HepG2 (cell line): ENCODE measurements at regions not wholly inside any gene's neighbourhood (a gene's known extent, or its start where the extent isn't known, plus 50 kb on each side); places are given as distances from the start of the nearest gene placed in this dataset.

Experiments
- ATAC-seq: fragments of 200-7000 bp; cut with Tn5 transposase; 3 replicates; pipeline ENCODE4 v1.9.1; 2020; ENCODE audit warnings: mild to moderate bottlenecking, moderate library complexity
- BruUV-seq: library from RNA; stranded (reverse); fragments of 400-500 nt; replicated peaks from 2 replicates; lab custom pipeline; 2021; lab: Mats Ljungman, UMichigan
- CTCF ChIA-PET: fragments of 300-600 bp; formaldehyde crosslinking; extraction: SDS; loops from one replicate; lab custom pipeline; 2021; ENCODE audit warnings: low total read pairs, inconsistent platforms, low intra/inter-chr PET ratio; lab: Yijun Ruan, JAX
- POLR2A ChIA-PET: fragments of 350-600 bp; sonication (Branson Sonifier 250); formaldehyde crosslinking; loops from one replicate; lab custom pipeline; 2020; ENCODE audit warnings: antibody characterized with exemption, inconsistent platforms; lab: Yijun Ruan, JAX
- DNase-seq: peaks from one replicate; pipeline ENCODE4 v3.0.0-alpha.2; 2015; ENCODE audit warnings: low spot score
- FAIRE-seq: peaks from 3 replicates; lab custom pipeline; 2011; peaks lifted over from hg19 to GRCh38; lab: Jason Lieb, UNC
- H2AFZ ChIP-seq: one replicate; pipeline ENCODE4 v1.6.1; 2011; ENCODE audit warnings: low read length, inconsistent platforms
- H3K27ac ChIP-seq: fragments of 300-600 bp; 3 replicates; pipeline ENCODE4 v1.8.0; 2011; ENCODE audit warnings: mixed run types, mild to moderate bottlenecking, mixed read lengths, low read length, inconsistent platforms; ENCODE audit not compliant: insufficient read depth; ENCODE audit errors: extremely low read length
- H3K27me3 ChIP-seq, 2 experiments: fragments of 200-600 bp in 1 of 2; 2 replicates in 1 of 2; 3 replicates in 1 of 2; pipeline versions ENCODE4 v1.6.0 to v1.8.0; 2011; ENCODE audit warnings: low read length in 2 of 2, mild to moderate bottlenecking in 2 of 2, moderate library complexity in 2 of 2, inconsistent platforms in 1 of 2; ENCODE audit not compliant: insufficient read depth in 2 of 2, control insufficient read depth in 1 of 2
- H3K36me3 ChIP-seq, 2 experiments: fragments of 200-600 bp in 1 of 2; replicated peaks in 1 of 2; 2 replicates in 1 of 2; 3 replicates in 1 of 2; pipeline versions ENCODE4 v1.5.1 to v1.8.0; 2011; ENCODE audit warnings: low read length in 2 of 2, inconsistent platforms in 1 of 2; ENCODE audit not compliant: insufficient read depth in 2 of 2, control insufficient read depth in 1 of 2
- H3K4me1 ChIP-seq: 2 replicates; pipeline ENCODE4 v1.5.1; 2012; ENCODE audit warnings: low read length, inconsistent platforms; ENCODE audit not compliant: insufficient read depth
- H3K4me2 ChIP-seq: 2 replicates; pipeline ENCODE4 v1.6.0; 2011; ENCODE audit warnings: low read depth, low read length, inconsistent platforms
- H3K4me3 ChIP-seq, 3 experiments: fragments of 200-600 bp in 1 of 3; sonication (generic), shearing (Covaris generic) in 1 of 3; replicated peaks in 1 of 3; 2 replicates each; pipeline ENCODE4 v1.5.1; 2011 to 2016; ENCODE audit warnings: low read length in 3 of 3, inconsistent platforms in 2 of 3, low read depth in 2 of 3, mild to moderate bottlenecking in 2 of 3, control low read depth in 1 of 3, mixed read lengths in 1 of 3; ENCODE audit not compliant: insufficient read depth in 1 of 3
- H3K79me2 ChIP-seq: one replicate; pipeline ENCODE4 v1.6.1; 2011; ENCODE audit warnings: low read length, inconsistent platforms; ENCODE audit not compliant: insufficient read depth
- H3K9ac ChIP-seq: 2 replicates; pipeline ENCODE4 v1.6.0; 2011; ENCODE audit warnings: mild to moderate bottlenecking, low read depth, low read length, inconsistent platforms; ENCODE audit not compliant: insufficient read depth
- H3K9me3 ChIP-seq: 2 replicates; pipeline ENCODE4 v1.5.1; 2012; ENCODE audit warnings: mild to moderate bottlenecking, low read length
- H4K20me1 ChIP-seq: 2 replicates; pipeline ENCODE4 v1.6.0; 2011; ENCODE audit warnings: inconsistent platforms, mild to moderate bottlenecking, low read length, moderate library complexity; ENCODE audit not compliant: insufficient read depth
- ATF7 ChIP-seq, 2 experiments: fragments of 450-650 bp in 1 of 2; sonication (generic) in 1 of 2; formaldehyde crosslinking in 1 of 2; IDR thresholded peaks; 2 replicates each; pipeline versions ENCODE4 v1.4.0 to v1.6.1; 2016 to 2020; ENCODE audit warnings: antibody characterized with exemption in 1 of 2, mild to moderate bottlenecking in 1 of 2, missing genetic modification reagents in 1 of 2
- ATM ChIP-seq: fragments of 450-650 bp; IDR thresholded peaks from 2 replicates; pipeline ENCODE4 v1.7.1; 2017; ENCODE audit warnings: mild to moderate bottlenecking, borderline replicate concordance
- DZIP1 ChIP-seq: sonication (generic); formaldehyde crosslinking; IDR thresholded peaks from 2 replicates; pipeline ENCODE4 v1.5.0; 2020; ENCODE audit warnings: mild to moderate bottlenecking, missing genetic modification reagents
- HIVEP1 ChIP-seq: sonication (generic); formaldehyde crosslinking; IDR thresholded peaks from 2 replicates; pipeline ENCODE4 v1.4.0; 2020; ENCODE audit warnings: mild to moderate bottlenecking, missing genetic modification reagents
- IRF1 ChIP-seq: sonication (generic); formaldehyde crosslinking; IDR thresholded peaks from 2 replicates; pipeline ENCODE4 v1.4.0; 2020; ENCODE audit warnings: low read depth, mild to moderate bottlenecking, missing genetic modification reagents
- MED1 ChIP-seq: sonication (generic); formaldehyde crosslinking; IDR thresholded peaks from 2 replicates; pipeline ENCODE4 v1.4.0; 2020; ENCODE audit warnings: missing genetic modification reagents
- MYPOP ChIP-seq: sonication (generic); formaldehyde crosslinking; IDR thresholded peaks from 2 replicates; pipeline ENCODE4 v1.8.1; 2023; ENCODE audit warnings: mild to moderate bottlenecking, moderate library complexity, missing genetic modification reagents
- RFXANK ChIP-seq: IDR thresholded peaks from 2 replicates; pipeline ENCODE4 v1.6.1; 2016
- SNAPC4 ChIP-seq: sonication (generic); formaldehyde crosslinking; IDR thresholded peaks from 2 replicates; pipeline ENCODE4 v1.4.0; 2020; ENCODE audit warnings: mild to moderate bottlenecking, missing genetic modification reagents
- ZBTB49 ChIP-seq: sonication (generic); formaldehyde crosslinking; IDR thresholded peaks from 2 replicates; pipeline ENCODE4 v1.4.0; 2020; ENCODE audit warnings: missing genetic modification reagents, borderline replicate concordance
- ZNF414 ChIP-seq: sonication (generic); formaldehyde crosslinking; IDR thresholded peaks from 2 replicates; pipeline ENCODE4 v1.5.0; 2020; ENCODE audit warnings: missing genetic modification reagents
- WGBS: methylation state at CpG from one replicate; pipeline ENCODE4 v1.1.6; 2017; ENCODE audit warnings: low lambda C conversion rate; 5-methylcytosine and 5-hydroxymethylcytosine counted together
- in situ Hi-C: cut with HindIII; loops from 2 replicates; pipeline ENCODE4 v1.10.0; 2017; ENCODE audit warnings: low pct_unique_long_range_greater_than_20kb; ENCODE audit not compliant: extremely low pct_ligation_motif_present
- intact Hi-C: fragments of 100-400 bp; cut with micrococcal nuclease; formaldehyde crosslinking; loops from one replicate; pipeline ENCODE4 v1.10.0; 2022; ENCODE audit not compliant: unreplicated experiment

- H3K9me3 ChIP-seq: peaks cover 76% of the 10 kb centered on the region
- CTCF ChIA-PET: no interaction called here
- no peaks in the 10 kb centered on the region for H3K4me1 ChIP-seq
- POLR2A ChIA-PET: no interaction called here
- H3K27me3 ChIP-seq: no peaks in the 10 kb centered on the region
- H3K79me2 ChIP-seq: no peaks in the 10 kb centered on the region
- WGBS: 33% methylated on average over 8 of the region's 8 CpGs
- BruUV-seq: no TSS peak
- ATAC-seq: no peak
- FAIRE-seq: no peak
- no peak for DNase-seq
- in situ Hi-C loops: no loop called here
- no peak overlapping the region for H3K4me2 ChIP-seq
- no peak overlapping the region for H3K27ac ChIP-seq
- H3K4me3 ChIP-seq: no peak overlapping the region
- intact Hi-C loops: no loop called here
- H4K20me1 ChIP-seq: no peaks in the 10 kb centered on the region
- H3K36me3 ChIP-seq: no peaks in the 10 kb centered on the region
- no peak overlapping the region for H2AFZ ChIP-seq
- no peak overlapping the region for H3K9ac ChIP-seq
- TF ChIP-seq IRF1 (CRISPR knock-in tag): no peak
- no peak for TF ChIP-seq SNAPC4 (CRISPR knock-in tag)
- TF ChIP-seq ATF7 (IDR thresholded peaks at IDR 0.05): no peak
- no peak for TF ChIP-seq ATF7 (CRISPR knock-in tag; IDR thresholded peaks at IDR 0.05)
- no peak for TF ChIP-seq RFXANK (CRISPR knock-in tag)
- no peak for TF ChIP-seq MYPOP (CRISPR knock-in tag)
- TF ChIP-seq HIVEP1 (CRISPR knock-in tag): no peak
- TF ChIP-seq MED1: no peak
- no peak for TF ChIP-seq ZBTB49
- TF ChIP-seq ATM: no peak
- TF ChIP-seq DZIP1 (CRISPR knock-in tag): no peak
- TF ChIP-seq ZNF414 (CRISPR knock-in tag): no peak
Measured at GRCh38 chr21:24428591-24429199, 1178.6 kb downstream of the MRPL39 start.
